Nephron (organoid): ENCODE measurements at regions not wholly inside any gene's neighbourhood (a gene's known extent, or its start where the extent isn't known, plus 50 kb on each side); places are given as distances from the start of the nearest gene placed in this dataset.
A peak's percentile ranks its signal among the peaks of the same experiment; 100 is the strongest.

Source experiments
- H3K27ac Mint-ChIP-seq, 3 experiments: 2 replicates each; pipeline ENCODE4 v1.8.0; 2020; ENCODE audit warnings: mixed read lengths in 3 of 3, mild to moderate bottlenecking in 2 of 3, moderate library complexity in 1 of 3
- H3K27me3 Mint-ChIP-seq: 2 replicates; pipeline ENCODE4 v1.8.0; 2021; ENCODE audit warnings: low read depth, mild to moderate bottlenecking, moderate library complexity, mixed read lengths
- H3K36me3 Mint-ChIP-seq: 2 replicates; pipeline ENCODE4 v1.8.0; 2020; ENCODE audit warnings: low read depth, mixed read lengths
- H3K4me1 Mint-ChIP-seq: 2 replicates; pipeline ENCODE4 v1.8.0; 2020; ENCODE audit warnings: mixed read lengths
- H3K4me3 Mint-ChIP-seq, 3 experiments: 2 replicates each; pipeline ENCODE4 v1.8.0; 2020; ENCODE audit warnings: mild to moderate bottlenecking in 3 of 3, mixed read lengths in 3 of 3, moderate library complexity in 2 of 3
- H3K9me3 Mint-ChIP-seq: 2 replicates; pipeline ENCODE4 v1.8.0; 2020; ENCODE audit warnings: mixed read lengths
- CTCF ChIP-seq, 3 experiments: fragments of 200-600 bp; sonication (generic); IDR thresholded peaks; one replicate each; pipeline ENCODE4 v1.5.0; 2021; ENCODE audit warnings: antibody characterized with exemption in 3 of 3; ENCODE audit not compliant: unreplicated experiment in 3 of 3

GRCh38 chr7:118060692-118061091 lies 123.3 kb upstream of the LSM8 start:
- Mint-ChIP-seq H3K27ac (no peak overlapping the region), H3K36me3 (no peaks in the 10 kb centered on the region), H3K4me3 (no peak overlapping the region), H3K4me1 (peaks cover 9% of the 10 kb centered on the region), H3K27me3 (peaks cover 12% of the 10 kb centered on the region), H3K9me3 (no peaks in the 10 kb centered on the region)
- no peak for TF ChIP-seq CTCF (IDR thresholded peaks at IDR 0.05; ENCODE audit: unreplicated experiment in 3 of 3)

DNA sequence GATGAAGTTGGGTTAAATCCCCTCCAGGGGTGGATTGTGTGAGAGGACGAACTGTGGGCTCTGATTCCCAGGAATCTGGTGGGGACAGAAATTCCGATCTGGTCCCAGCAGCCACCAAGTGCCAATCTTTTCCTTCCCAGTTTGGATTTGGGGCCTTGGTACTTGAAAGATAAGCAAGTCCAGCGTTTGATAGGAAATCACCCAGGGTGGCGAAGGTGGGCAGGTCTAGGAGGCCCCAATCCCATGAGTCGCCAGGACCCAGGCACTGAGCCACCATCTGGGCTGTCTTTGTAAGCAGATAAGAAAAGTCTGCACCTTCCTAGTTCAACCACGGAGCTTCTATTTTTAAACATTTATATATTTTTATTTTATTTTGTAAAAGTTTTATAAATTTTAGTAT lies 122.6 kb upstream of the LSM8 start:
- Mint-ChIP-seq H3K27me3 (peaks cover 12% of the 10 kb centered on the region), H3K36me3 (no peaks in the 10 kb centered on the region), H3K4me1 (peaks cover 9% of the 10 kb centered on the region), H3K4me3 (no peak overlapping the region), H3K9me3 (no peaks in the 10 kb centered on the region), H3K27ac (no peak overlapping the region)
- TF ChIP-seq CTCF (IDR thresholded peaks at IDR 0.05; ENCODE audit: unreplicated experiment in 3 of 3), result no peak

DNA sequence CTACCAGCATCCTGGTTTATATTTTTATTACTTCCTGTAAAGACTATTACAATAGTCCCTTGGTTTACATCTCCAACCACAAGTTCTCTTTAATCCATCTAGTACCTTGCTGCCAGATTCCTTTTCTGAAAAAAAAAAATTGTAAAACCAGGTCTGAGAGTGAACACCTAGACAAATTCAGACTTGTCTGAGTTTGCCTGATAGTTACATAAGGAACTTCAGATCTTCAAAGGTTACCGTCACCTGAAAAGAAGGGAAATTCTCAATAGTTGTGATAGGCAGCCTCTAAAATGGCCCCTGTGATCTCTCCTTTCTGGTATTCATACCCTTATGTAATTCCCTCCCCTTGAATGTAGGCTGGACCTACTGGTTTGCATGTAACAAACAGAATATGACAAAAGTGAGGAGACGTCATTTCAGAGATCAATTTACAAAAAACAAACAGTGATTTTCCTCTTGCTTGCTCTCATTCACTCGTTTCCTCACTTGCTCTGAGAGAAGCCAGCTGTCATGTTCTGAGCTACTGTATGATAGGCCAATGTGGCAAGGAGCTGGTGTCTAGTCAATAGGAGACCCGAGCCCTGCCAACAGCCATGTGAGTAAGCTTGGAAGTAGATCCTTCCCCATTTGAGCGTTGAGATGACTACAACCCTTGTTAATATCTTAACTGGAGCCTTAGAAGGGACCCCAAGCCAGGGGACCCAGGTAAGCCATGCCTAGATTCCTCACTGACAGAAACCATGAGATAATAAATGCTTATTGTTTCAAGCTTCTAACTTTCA lies 110.9 kb upstream of the LSM8 start:
- no peak for TF ChIP-seq CTCF (IDR thresholded peaks at IDR 0.05; ENCODE audit: unreplicated experiment in 3 of 3)
- Mint-ChIP-seq H3K27me3 (peaks cover 4% of the 10 kb centered on the region), H3K4me1 (peaks cover 15% of the 10 kb centered on the region), H3K4me3 (no peak overlapping the region), H3K9me3 (no peaks in the 10 kb centered on the region), H3K27ac (peak overlapping the region in 1 of 3 experiments; percentile 3), H3K36me3 (no peaks in the 10 kb centered on the region)

DNA sequence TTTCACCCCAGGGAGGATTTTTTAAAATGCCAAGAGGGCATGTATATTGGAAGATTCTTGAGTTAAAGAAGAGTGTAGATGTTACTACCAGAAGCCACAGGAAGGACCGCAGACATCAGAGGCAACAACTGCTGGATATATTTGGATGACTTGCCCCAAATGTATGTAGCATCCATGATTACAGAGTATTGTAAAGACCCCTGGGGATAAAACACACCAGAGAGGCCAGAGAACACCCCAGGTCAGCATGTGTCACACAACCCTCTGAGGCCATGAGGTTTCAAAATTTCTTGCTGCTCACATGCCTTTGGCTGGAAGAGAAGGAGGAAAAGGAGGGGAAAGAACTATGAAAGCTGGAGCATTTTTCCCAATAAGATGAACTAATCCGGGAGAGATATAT lies 108.0 kb upstream of the LSM8 start:
- no peak for TF ChIP-seq CTCF (IDR thresholded peaks at IDR 0.05; ENCODE audit: unreplicated experiment in 3 of 3)
- no peaks in the 10 kb centered on the region for H3K27me3 Mint-ChIP-seq
- peaks cover 15% of the 10 kb centered on the region for H3K4me1 Mint-ChIP-seq
- no peaks in the 10 kb centered on the region for H3K36me3 Mint-ChIP-seq
- no peak overlapping the region for H3K4me3 Mint-ChIP-seq
- H3K9me3 Mint-ChIP-seq, result no peaks in the 10 kb centered on the region
- no peak overlapping the region for H3K27ac Mint-ChIP-seq

DNA sequence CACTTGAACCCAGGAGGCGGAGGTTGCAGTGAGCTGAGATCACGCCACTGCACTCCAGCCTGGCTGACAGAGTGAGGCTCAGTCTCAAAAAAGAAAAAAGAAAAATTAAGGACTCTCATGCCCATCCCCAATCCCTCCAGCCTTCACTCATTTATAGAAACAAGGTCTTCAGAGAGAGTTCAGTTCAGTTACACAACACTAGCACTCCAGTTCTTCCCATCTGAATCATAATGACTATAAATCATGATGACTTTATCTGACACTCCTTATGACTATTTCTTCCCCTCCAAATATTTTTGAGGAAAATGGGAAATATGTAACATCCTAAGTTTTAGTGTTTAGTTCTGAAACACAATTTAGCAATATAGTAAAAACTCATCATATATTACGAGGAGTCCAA lies 107.4 kb upstream of the LSM8 start:
- Mint-ChIP-seq H3K4me3 (no peak overlapping the region), H3K27ac (no peak overlapping the region), H3K36me3 (no peaks in the 10 kb centered on the region), H3K4me1 (peaks cover 15% of the 10 kb centered on the region), H3K27me3 (no peaks in the 10 kb centered on the region), H3K9me3 (no peaks in the 10 kb centered on the region)
- no peak for TF ChIP-seq CTCF (IDR thresholded peaks at IDR 0.05; ENCODE audit: unreplicated experiment in 3 of 3)

- no peak for TF ChIP-seq CTCF (IDR thresholded peaks at IDR 0.05; ENCODE audit: unreplicated experiment in 3 of 3)
- Mint-ChIP-seq H3K36me3 (no peaks in the 10 kb centered on the region), H3K4me3 (no peak overlapping the region), H3K9me3 (no peaks in the 10 kb centered on the region), H3K27me3 (no peaks in the 10 kb centered on the region), H3K27ac (no peak overlapping the region), H3K4me1 (peaks cover 10% of the 10 kb centered on the region)
Measured at GRCh38 chr7:118078015-118078414, 105.9 kb upstream of the LSM8 start.
